ENCODE measurements at regions not wholly inside any gene's neighbourhood (a gene's known extent, or its start where the extent isn't known, plus 50 kb on each side); places are given as distances from the start of the nearest gene placed in this dataset.

DNA sequence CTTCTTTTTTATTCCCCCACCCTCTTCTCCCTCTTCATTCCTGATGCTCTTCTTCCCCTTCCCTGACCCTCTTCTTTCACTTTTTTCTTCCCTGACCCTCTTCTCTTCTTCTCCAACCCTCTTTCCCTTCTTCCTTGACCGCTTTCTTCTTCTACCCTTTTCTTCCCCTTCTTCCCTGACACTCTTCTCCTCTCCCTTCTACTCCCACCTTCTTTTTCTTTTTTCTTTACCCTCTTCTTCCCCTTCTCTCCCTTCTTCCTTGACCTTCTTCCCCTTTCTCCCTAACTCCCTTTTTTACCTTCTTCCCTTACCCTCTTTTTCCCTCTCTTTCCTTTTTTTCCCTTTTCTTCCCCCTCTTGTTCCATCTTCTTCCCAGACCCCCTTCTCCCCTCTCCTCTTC is 931.3 kb downstream of the UQCRFS1 start (continued):
- TF ChIP-seq RORB (CRISPR knock-in tag; IDR thresholded peaks at IDR 0.05) = no peak
- TF ChIP-seq, protein P1, sequence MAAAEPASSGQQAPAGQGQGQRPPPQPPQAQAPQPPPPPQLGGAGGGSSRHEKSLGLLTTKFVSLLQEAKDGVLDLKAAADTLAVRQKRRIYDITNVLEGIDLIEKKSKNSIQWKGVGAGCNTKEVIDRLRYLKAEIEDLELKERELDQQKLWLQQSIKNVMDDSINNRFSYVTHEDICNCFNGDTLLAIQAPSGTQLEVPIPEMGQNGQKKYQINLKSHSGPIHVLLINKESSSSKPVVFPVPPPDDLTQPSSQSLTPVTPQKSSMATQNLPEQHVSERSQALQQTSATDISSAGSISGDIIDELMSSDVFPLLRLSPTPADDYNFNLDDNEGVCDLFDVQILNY (CRISPR knock-in tag; IDR thresholded peaks at IDR 0.05) = no peak

DNA sequence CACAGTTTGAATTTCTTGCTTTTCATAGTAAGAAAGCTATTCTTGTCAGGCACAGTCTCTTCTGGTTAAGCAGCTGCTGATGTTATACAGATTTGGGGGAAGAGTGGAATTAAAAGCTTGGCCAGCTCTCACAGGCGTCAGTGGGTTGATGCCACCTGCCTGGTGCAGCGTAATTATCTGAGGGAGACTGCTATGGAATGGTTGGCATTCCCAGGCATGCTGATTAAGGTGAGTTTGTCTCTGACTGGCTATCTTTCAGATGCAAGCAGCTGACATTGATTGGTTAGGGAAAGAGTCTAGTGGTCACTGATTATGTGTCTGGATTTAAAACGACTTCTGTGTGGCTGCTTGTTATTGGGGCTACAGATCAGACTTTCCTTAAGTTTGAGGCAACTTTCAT is 948.4 kb downstream of the UQCRFS1 start:
- no peaks in the 10 kb centered on the region for H3K27me3 Mint-ChIP-seq (ENCODE audit: low read depth)
- H3K27ac Mint-ChIP-seq = no peak overlapping the region
- ATAC-seq (peak; percentile 36; the same call in 1 of the 2 replicates), DNase-seq (ENCODE audit: low spot score) (no peak)
- H3K4me3 Mint-ChIP-seq = no peak overlapping the region
- H3K9me3 Mint-ChIP-seq = peaks cover 8% of the 10 kb centered on the region
- H3K36me3 Mint-ChIP-seq = peaks cover 3% of the 10 kb centered on the region; the same call in 1 of the 2 replicates
- ChIA-PET CTCF (no interaction called here), POLR2A (no interaction called here)
- H3K4me1 Mint-ChIP-seq = peaks cover 6% of the 10 kb centered on the region
- TF ChIP-seq, protein P2, sequence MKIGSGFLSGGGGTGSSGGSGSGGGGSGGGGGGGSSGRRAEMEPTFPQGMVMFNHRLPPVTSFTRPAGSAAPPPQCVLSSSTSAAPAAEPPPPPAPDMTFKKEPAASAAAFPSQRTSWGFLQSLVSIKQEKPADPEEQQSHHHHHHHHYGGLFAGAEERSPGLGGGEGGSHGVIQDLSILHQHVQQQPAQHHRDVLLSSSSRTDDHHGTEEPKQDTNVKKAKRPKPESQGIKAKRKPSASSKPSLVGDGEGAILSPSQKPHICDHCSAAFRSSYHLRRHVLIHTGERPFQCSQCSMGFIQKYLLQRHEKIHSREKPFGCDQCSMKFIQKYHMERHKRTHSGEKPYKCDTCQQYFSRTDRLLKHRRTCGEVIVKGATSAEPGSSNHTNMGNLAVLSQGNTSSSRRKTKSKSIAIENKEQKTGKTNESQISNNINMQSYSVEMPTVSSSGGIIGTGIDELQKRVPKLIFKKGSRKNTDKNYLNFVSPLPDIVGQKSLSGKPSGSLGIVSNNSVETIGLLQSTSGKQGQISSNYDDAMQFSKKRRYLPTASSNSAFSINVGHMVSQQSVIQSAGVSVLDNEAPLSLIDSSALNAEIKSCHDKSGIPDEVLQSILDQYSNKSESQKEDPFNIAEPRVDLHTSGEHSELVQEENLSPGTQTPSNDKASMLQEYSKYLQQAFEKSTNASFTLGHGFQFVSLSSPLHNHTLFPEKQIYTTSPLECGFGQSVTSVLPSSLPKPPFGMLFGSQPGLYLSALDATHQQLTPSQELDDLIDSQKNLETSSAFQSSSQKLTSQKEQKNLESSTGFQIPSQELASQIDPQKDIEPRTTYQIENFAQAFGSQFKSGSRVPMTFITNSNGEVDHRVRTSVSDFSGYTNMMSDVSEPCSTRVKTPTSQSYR (CRISPR knock-in tag; IDR thresholded peaks at IDR 0.05) = no peak
- TF ChIP-seq ZNF232 (CRISPR knock-in tag; IDR thresholded peaks at IDR 0.05) (no peak), ZNF396 (CRISPR knock-in tag; IDR thresholded peaks at IDR 0.05; ENCODE audit: borderline replicate concordance) (no peak), TP53 (CRISPR knock-in tag; IDR thresholded peaks at IDR 0.05) (no peak), ESRRA (CRISPR knock-in tag; IDR thresholded peaks at IDR 0.05; ENCODE audit: borderline replicate concordance) (no peak), ATF1 (CRISPR knock-in tag; IDR thresholded peaks at IDR 0.05) (no peak)
- TF ChIP-seq, protein P3, sequence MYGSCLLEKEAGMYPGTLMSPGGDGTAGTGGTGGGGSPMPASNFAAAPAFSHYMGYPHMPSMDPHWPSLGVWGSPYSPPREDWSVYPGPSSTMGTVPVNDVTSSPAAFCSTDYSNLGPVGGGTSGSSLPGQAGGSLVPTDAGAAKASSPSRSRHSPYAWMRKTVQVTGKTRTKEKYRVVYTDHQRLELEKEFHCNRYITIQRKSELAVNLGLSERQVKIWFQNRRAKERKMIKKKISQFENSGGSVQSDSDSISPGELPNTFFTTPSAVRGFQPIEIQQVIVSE (CRISPR knock-in tag; IDR thresholded peaks at IDR 0.05; ENCODE audit: borderline replicate concordance) = no peak
- TF ChIP-seq, protein P4, sequence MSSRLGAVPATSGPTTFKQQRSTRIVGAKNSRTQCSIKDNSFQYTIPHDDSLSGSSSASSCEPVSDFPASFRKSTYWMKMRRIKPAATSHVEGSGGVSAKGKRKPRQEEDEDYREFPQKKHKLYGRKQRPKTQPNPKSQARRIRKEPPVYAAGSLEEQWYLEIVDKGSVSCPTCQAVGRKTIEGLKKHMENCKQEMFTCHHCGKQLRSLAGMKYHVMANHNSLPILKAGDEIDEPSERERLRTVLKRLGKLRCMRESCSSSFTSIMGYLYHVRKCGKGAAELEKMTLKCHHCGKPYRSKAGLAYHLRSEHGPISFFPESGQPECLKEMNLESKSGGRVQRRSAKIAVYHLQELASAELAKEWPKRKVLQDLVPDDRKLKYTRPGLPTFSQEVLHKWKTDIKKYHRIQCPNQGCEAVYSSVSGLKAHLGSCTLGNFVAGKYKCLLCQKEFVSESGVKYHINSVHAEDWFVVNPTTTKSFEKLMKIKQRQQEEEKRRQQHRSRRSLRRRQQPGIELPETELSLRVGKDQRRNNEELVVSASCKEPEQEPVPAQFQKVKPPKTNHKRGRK (CRISPR knock-in tag; IDR thresholded peaks at IDR 0.05; ENCODE audit: borderline replicate concordance) = no peak
- TF ChIP-seq, protein P5, sequence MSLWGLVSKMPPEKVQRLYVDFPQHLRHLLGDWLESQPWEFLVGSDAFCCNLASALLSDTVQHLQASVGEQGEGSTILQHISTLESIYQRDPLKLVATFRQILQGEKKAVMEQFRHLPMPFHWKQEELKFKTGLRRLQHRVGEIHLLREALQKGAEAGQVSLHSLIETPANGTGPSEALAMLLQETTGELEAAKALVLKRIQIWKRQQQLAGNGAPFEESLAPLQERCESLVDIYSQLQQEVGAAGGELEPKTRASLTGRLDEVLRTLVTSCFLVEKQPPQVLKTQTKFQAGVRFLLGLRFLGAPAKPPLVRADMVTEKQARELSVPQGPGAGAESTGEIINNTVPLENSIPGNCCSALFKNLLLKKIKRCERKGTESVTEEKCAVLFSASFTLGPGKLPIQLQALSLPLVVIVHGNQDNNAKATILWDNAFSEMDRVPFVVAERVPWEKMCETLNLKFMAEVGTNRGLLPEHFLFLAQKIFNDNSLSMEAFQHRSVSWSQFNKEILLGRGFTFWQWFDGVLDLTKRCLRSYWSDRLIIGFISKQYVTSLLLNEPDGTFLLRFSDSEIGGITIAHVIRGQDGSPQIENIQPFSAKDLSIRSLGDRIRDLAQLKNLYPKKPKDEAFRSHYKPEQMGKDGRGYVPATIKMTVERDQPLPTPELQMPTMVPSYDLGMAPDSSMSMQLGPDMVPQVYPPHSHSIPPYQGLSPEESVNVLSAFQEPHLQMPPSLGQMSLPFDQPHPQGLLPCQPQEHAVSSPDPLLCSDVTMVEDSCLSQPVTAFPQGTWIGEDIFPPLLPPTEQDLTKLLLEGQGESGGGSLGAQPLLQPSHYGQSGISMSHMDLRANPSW (CRISPR knock-in tag; conservative IDR thresholded peaks at IDR 0.05; ENCODE audit: low read depth) = no peak
- TF ChIP-seq, protein P6, sequence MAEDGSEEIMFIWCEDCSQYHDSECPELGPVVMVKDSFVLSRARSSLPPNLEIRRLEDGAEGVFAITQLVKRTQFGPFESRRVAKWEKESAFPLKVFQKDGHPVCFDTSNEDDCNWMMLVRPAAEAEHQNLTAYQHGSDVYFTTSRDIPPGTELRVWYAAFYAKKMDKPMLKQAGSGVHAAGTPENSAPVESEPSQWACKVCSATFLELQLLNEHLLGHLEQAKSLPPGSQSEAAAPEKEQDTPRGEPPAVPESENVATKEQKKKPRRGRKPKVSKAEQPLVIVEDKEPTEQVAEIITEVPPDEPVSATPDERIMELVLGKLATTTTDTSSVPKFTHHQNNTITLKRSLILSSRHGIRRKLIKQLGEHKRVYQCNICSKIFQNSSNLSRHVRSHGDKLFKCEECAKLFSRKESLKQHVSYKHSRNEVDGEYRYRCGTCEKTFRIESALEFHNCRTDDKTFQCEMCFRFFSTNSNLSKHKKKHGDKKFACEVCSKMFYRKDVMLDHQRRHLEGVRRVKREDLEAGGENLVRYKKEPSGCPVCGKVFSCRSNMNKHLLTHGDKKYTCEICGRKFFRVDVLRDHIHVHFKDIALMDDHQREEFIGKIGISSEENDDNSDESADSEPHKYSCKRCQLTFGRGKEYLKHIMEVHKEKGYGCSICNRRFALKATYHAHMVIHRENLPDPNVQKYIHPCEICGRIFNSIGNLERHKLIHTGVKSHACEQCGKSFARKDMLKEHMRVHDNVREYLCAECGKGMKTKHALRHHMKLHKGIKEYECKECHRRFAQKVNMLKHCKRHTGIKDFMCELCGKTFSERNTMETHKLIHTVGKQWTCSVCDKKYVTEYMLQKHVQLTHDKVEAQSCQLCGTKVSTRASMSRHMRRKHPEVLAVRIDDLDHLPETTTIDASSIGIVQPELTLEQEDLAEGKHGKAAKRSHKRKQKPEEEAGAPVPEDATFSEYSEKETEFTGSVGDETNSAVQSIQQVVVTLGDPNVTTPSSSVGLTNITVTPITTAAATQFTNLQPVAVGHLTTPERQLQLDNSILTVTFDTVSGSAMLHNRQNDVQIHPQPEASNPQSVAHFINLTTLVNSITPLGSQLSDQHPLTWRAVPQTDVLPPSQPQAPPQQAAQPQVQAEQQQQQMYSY (CRISPR knock-in tag; IDR thresholded peaks at IDR 0.05) = no peak
- TF ChIP-seq, protein P7, sequence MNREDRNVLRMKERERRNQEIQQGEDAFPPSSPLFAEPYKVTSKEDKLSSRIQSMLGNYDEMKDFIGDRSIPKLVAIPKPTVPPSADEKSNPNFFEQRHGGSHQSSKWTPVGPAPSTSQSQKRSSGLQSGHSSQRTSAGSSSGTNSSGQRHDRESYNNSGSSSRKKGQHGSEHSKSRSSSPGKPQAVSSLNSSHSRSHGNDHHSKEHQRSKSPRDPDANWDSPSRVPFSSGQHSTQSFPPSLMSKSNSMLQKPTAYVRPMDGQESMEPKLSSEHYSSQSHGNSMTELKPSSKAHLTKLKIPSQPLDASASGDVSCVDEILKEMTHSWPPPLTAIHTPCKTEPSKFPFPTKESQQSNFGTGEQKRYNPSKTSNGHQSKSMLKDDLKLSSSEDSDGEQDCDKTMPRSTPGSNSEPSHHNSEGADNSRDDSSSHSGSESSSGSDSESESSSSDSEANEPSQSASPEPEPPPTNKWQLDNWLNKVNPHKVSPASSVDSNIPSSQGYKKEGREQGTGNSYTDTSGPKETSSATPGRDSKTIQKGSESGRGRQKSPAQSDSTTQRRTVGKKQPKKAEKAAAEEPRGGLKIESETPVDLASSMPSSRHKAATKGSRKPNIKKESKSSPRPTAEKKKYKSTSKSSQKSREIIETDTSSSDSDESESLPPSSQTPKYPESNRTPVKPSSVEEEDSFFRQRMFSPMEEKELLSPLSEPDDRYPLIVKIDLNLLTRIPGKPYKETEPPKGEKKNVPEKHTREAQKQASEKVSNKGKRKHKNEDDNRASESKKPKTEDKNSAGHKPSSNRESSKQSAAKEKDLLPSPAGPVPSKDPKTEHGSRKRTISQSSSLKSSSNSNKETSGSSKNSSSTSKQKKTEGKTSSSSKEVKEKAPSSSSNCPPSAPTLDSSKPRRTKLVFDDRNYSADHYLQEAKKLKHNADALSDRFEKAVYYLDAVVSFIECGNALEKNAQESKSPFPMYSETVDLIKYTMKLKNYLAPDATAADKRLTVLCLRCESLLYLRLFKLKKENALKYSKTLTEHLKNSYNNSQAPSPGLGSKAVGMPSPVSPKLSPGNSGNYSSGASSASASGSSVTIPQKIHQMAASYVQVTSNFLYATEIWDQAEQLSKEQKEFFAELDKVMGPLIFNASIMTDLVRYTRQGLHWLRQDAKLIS (CRISPR knock-in tag; IDR thresholded peaks at IDR 0.05; ENCODE audit: borderline replicate concordance) = no peak
- TF ChIP-seq, protein P8, sequence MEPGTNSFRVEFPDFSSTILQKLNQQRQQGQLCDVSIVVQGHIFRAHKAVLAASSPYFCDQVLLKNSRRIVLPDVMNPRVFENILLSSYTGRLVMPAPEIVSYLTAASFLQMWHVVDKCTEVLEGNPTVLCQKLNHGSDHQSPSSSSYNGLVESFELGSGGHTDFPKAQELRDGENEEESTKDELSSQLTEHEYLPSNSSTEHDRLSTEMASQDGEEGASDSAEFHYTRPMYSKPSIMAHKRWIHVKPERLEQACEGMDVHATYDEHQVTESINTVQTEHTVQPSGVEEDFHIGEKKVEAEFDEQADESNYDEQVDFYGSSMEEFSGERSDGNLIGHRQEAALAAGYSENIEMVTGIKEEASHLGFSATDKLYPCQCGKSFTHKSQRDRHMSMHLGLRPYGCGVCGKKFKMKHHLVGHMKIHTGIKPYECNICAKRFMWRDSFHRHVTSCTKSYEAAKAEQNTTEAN (CRISPR knock-in tag; IDR thresholded peaks at IDR 0.05) = no peak
- TF ChIP-seq, protein P9, sequence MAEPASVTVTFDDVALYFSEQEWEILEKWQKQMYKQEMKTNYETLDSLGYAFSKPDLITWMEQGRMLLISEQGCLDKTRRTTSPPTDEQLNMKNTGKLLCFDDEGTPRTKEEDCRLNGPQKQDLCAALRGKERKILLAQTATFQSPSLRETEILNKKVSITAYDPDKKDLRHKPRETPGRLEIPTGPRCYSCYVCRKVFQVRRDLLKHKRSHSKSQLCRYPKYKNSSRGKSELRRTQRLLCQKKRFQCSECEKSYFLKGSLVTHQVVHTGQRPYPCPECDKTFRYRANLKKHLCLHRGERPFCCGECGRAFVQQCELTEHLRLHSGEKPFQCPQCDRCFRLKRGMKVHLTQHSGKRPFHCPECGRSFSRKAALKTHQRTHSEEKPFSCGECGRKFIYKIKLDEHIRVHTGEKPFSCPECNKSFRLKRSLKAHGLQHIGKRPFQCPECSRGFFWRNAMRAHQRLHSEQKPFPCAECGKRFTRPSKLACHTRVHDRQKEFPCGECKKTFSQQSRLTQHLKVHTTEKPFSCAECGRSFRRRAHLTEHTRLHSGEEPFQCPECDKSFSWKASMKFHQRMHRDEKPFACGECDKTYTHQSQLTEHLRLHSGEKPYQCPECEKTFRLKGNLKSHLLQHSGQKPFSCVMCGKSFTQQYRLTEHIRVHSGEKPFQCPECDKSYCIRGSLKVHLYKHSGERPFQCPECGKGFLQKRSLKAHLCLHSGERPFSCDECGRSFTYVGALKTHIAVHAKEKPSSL (CRISPR knock-in tag; conservative IDR thresholded peaks at IDR 0.05) = no peak

Data from WTC11 (cell line).